H1 (cell line): ENCODE measurements at regions not wholly inside any gene's neighbourhood (a gene's known extent, or its start where the extent isn't known, plus 50 kb on each side); places are given as distances from the start of the nearest gene placed in this dataset.

Experiments
- CTCF ChIA-PET: fragments of 300-600 bp; sonication (Branson Sonifier 250); formaldehyde crosslinking; loops from one replicate; lab custom pipeline; 2021; ENCODE audit not compliant: partially characterized antibody; lab: Charles Lee
- POLR2A ChIA-PET: fragments of 300-600 bp; sonication (Branson Sonifier 250); formaldehyde crosslinking; loops from one replicate; lab custom pipeline; 2021; ENCODE audit warnings: inconsistent platforms; ENCODE audit not compliant: partially characterized antibody; lab: Charles Lee
- DNase-seq, 2 experiments: peaks; one replicate each; pipeline versions ENCODE4 v3.0.0 to v3.0.0-alpha.2; 2010 to 2022; ENCODE audit warnings: low spot score in 2 of 2, low read depth in 1 of 2, mixed read lengths in 1 of 2
- FAIRE-seq: peaks from 2 replicates; lab custom pipeline; 2011; peaks lifted over from hg19 to GRCh38; lab: Jason Lieb, UNC
- H2AFZ ChIP-seq: 2 replicates; pipeline ENCODE4 v1.8.1; 2012; ENCODE audit warnings: low read length, inconsistent platforms
- H2AK5ac ChIP-seq: 2 replicates; pipeline ENCODE4 v1.6.1; 2013; ENCODE audit warnings: low read depth, low read length
- H2BK120ac ChIP-seq: replicated peaks from 2 replicates; pipeline ENCODE3; 2013; ENCODE audit warnings: low read depth, low read length, inconsistent platforms
- H2BK12ac ChIP-seq: 2 replicates; pipeline ENCODE4 v1.6.1; 2013; ENCODE audit warnings: low read depth, low read length
- H2BK15ac ChIP-seq: 2 replicates; pipeline ENCODE4 v1.6.1; 2013; ENCODE audit warnings: low read length
- H2BK20ac ChIP-seq: 2 replicates; pipeline ENCODE4 v1.6.1; 2013; ENCODE audit warnings: low read length
- H2BK5ac ChIP-seq: 2 replicates; pipeline ENCODE4 v1.6.1; 2013; ENCODE audit warnings: low read depth, low read length
- H3K14ac ChIP-seq: 2 replicates; pipeline ENCODE4 v1.6.1; 2013; ENCODE audit warnings: inconsistent platforms; ENCODE audit not compliant: insufficient read length
- H3K18ac ChIP-seq: 2 replicates; pipeline ENCODE4 v1.6.1; 2013; ENCODE audit warnings: low read length; ENCODE audit errors: extremely low read depth
- H3K23ac ChIP-seq: 2 replicates; pipeline ENCODE4 v1.6.1; 2013; ENCODE audit warnings: inconsistent platforms; ENCODE audit not compliant: insufficient read length
- H3K23me2 ChIP-seq: 2 replicates; pipeline ENCODE4 v1.6.1; 2013; ENCODE audit warnings: low read depth, low read length
- H3K27ac ChIP-seq: 2 replicates; pipeline ENCODE4 v1.6.1; 2011; ENCODE audit warnings: low read depth, low read length, inconsistent platforms
- H3K27me3 ChIP-seq, 4 experiments: replicated peaks in 1 of 4; 1 replicate in 1 of 4; 2 replicates in 3 of 4; pipeline versions ENCODE4 v1.6.1 to v1.8.1; 2011 to 2013; ENCODE audit warnings: low read length in 3 of 4, mild to moderate bottlenecking in 3 of 4, inconsistent platforms in 2 of 4, mixed read lengths in 2 of 4, moderate library complexity in 1 of 4; ENCODE audit not compliant: control insufficient read depth in 3 of 4, insufficient read depth in 3 of 4; ENCODE audit errors: extremely low read depth in 1 of 4
- H3K36me3 ChIP-seq, 4 experiments: 2 replicates each; pipeline versions ENCODE4 v1.6.1 to v1.8.1; 2011 to 2013; ENCODE audit warnings: mild to moderate bottlenecking in 4 of 4, low read length in 3 of 4, moderate library complexity in 2 of 4, control low read depth in 1 of 4, inconsistent platforms in 1 of 4; ENCODE audit not compliant: insufficient read depth in 4 of 4, control insufficient read depth in 2 of 4
- H3K4ac ChIP-seq: replicated peaks from 2 replicates; pipeline ENCODE3; 2013; ENCODE audit warnings: low read length, low read depth, mixed read lengths, inconsistent platforms; ENCODE audit not compliant: insufficient read length
- H3K4me1 ChIP-seq, 4 experiments: replicated peaks in 1 of 4; 1 replicate in 1 of 4; 2 replicates in 3 of 4; pipeline versions ENCODE4 v1.6.1 to v1.8.1; 2011 to 2013; ENCODE audit warnings: low read length in 3 of 4, inconsistent platforms in 2 of 4, mixed read lengths in 1 of 4; ENCODE audit not compliant: insufficient read depth in 4 of 4, control insufficient read depth in 3 of 4
- H3K4me2 ChIP-seq, 2 experiments: 2 replicates each; pipeline versions ENCODE4 v1.6.1 to v1.8.1; 2011 to 2013; ENCODE audit warnings: low read depth in 2 of 2, low read length in 2 of 2, control low read depth in 1 of 2, inconsistent platforms in 1 of 2, mild to moderate bottlenecking in 1 of 2; ENCODE audit not compliant: insufficient read depth in 1 of 2
- H3K4me3 ChIP-seq, 4 experiments: fragments of 200-600, 300-600 bp in 1 of 4; sonication (generic), shearing (Covaris generic), sonication (Bioruptor Twin) in 1 of 4; 2 replicates each; pipeline versions ENCODE4 v1.5.1 to v1.8.1; 2011 to 2016; ENCODE audit warnings: low read length in 4 of 4, low read depth in 3 of 4, control low read depth in 2 of 4, inconsistent platforms in 2 of 4, mild to moderate bottlenecking in 2 of 4, mixed read lengths in 1 of 4, moderate library complexity in 1 of 4; ENCODE audit not compliant: insufficient read depth in 2 of 4; ENCODE audit errors: extremely low read depth in 1 of 4
- H3K56ac ChIP-seq: replicated peaks from 2 replicates; pipeline ENCODE3; 2013; ENCODE audit warnings: low read depth, mild to moderate bottlenecking, mixed read lengths, low read length, inconsistent platforms; ENCODE audit not compliant: insufficient read length
- H3K79me1 ChIP-seq: 2 replicates; pipeline ENCODE4 v1.6.1; 2013; ENCODE audit warnings: low read depth, low read length, control low read depth
- H3K79me2 ChIP-seq, 2 experiments: 2 replicates each; pipeline versions ENCODE4 v1.6.1 to v1.8.1; 2012 to 2013; ENCODE audit warnings: low read length in 2 of 2, mild to moderate bottlenecking in 2 of 2, inconsistent platforms in 1 of 2; ENCODE audit not compliant: insufficient read depth in 2 of 2, control insufficient read depth in 1 of 2
- H3K9ac ChIP-seq, 4 experiments: replicated peaks in 1 of 4; 1 replicate in 1 of 4; 2 replicates in 3 of 4; pipeline versions ENCODE4 v1.6.1 to v1.8.1; 2011 to 2013; ENCODE audit warnings: low read depth in 3 of 4, low read length in 3 of 4, control low read depth in 2 of 4, mild to moderate bottlenecking in 2 of 4, moderate library complexity in 2 of 4, inconsistent platforms in 1 of 4; ENCODE audit errors: extremely low read depth in 1 of 4
- H3K9me3 ChIP-seq, 2 experiments: 2 replicates each; pipeline versions ENCODE4 v1.6.1 to v1.8.1; 2012 to 2013; ENCODE audit warnings: mild to moderate bottlenecking in 2 of 2, moderate library complexity in 2 of 2, control low read depth in 1 of 2, inconsistent platforms in 1 of 2, low read depth in 1 of 2, low read length in 1 of 2, mixed read lengths in 1 of 2; ENCODE audit not compliant: insufficient read depth in 2 of 2
- H4K20me1 ChIP-seq, 2 experiments: replicated peaks in 1 of 2; 2 replicates each; pipeline versions ENCODE3 to v1.8.1; 2011 to 2013; ENCODE audit warnings: inconsistent platforms in 2 of 2, low read length in 2 of 2, mild to moderate bottlenecking in 1 of 2; ENCODE audit not compliant: insufficient read depth in 2 of 2, control insufficient read depth in 1 of 2
- H4K5ac ChIP-seq: 2 replicates; pipeline ENCODE4 v1.6.1; 2013; ENCODE audit warnings: low read length, low read depth, mixed read lengths, inconsistent platforms; ENCODE audit not compliant: insufficient read length
- H4K8ac ChIP-seq: 2 replicates; pipeline ENCODE4 v1.8.0; 2013; ENCODE audit warnings: mild to moderate bottlenecking, moderate library complexity, low read length, inconsistent platforms; ENCODE audit not compliant: insufficient read depth; ENCODE audit errors: extremely low read depth
- H4K91ac ChIP-seq: replicated peaks from 2 replicates; pipeline ENCODE3; 2013; ENCODE audit warnings: low read length, mixed read lengths, inconsistent platforms; ENCODE audit not compliant: insufficient read length
- BACH1 ChIP-seq: IDR thresholded peaks from 2 replicates; pipeline ENCODE4 v1.6.1; 2012; ENCODE audit warnings: low read length, improper control_type of control experiment
- EGR1 ChIP-seq: IDR thresholded peaks from 2 replicates; pipeline ENCODE4 v1.6.1; 2011; ENCODE audit warnings: low read depth, low read length, borderline replicate concordance
- EP300 ChIP-seq, 2 experiments: IDR thresholded peaks; 1 replicate in 1 of 2; 2 replicates in 1 of 2; pipeline ENCODE4 v1.6.1; 2011 to 2012; ENCODE audit warnings: low read depth in 2 of 2, low read length in 2 of 2, mild to moderate bottlenecking in 2 of 2, borderline replicate concordance in 1 of 2, inconsistent platforms in 1 of 2, moderate library complexity in 1 of 2
- JUND ChIP-seq: IDR thresholded peaks from 2 replicates; pipeline ENCODE4 v1.6.1; 2011; ENCODE audit warnings: mild to moderate bottlenecking, improper control_type of control experiment, low read length
- KDM5A ChIP-seq: fragments of 200-600 bp; IDR thresholded peaks from 2 replicates; pipeline ENCODE4 v1.7.1; 2012; ENCODE audit warnings: mild to moderate bottlenecking, low read length, inconsistent platforms, mixed read lengths
- NANOG ChIP-seq: IDR thresholded peaks from 2 replicates; pipeline ENCODE4 v1.6.1; 2011; ENCODE audit warnings: low read length, low read depth, mild to moderate bottlenecking, inconsistent platforms; ENCODE audit not compliant: insufficient read depth, poor library complexity, severe bottlenecking
- RAD21 ChIP-seq, 2 experiments: IDR thresholded peaks in 1 of 2; conservative IDR thresholded peaks in 1 of 2; 2 replicates each; pipeline ENCODE4 v1.6.1; 2011; ENCODE audit warnings: low read depth in 2 of 2, low read length in 2 of 2, improper control_type of control experiment in 1 of 2, inconsistent platforms in 1 of 2, mild to moderate bottlenecking in 1 of 2, moderate library complexity in 1 of 2
- RXRA ChIP-seq: IDR thresholded peaks from 2 replicates; pipeline ENCODE4 v1.6.1; 2011; ENCODE audit warnings: low read depth, mild to moderate bottlenecking, low read length, moderate library complexity; ENCODE audit not compliant: insufficient read depth
- SP1 ChIP-seq: IDR thresholded peaks from 2 replicates; pipeline ENCODE4 v1.6.1; 2011; ENCODE audit warnings: low read depth, low read length
- SP2 ChIP-seq: IDR thresholded peaks from 2 replicates; pipeline ENCODE4 v1.6.1; 2012; ENCODE audit warnings: mild to moderate bottlenecking, low read length, inconsistent platforms
- SP4 ChIP-seq: IDR thresholded peaks from 2 replicates; pipeline ENCODE4 v1.6.1; 2012; ENCODE audit warnings: low read length, inconsistent platforms
- SRF ChIP-seq: IDR thresholded peaks from 2 replicates; pipeline ENCODE4 v1.6.1; 2011; ENCODE audit warnings: mild to moderate bottlenecking, low read depth, low read length, moderate library complexity
- TAF1 ChIP-seq: IDR thresholded peaks from 2 replicates; pipeline ENCODE4 v1.6.1; 2011; ENCODE audit warnings: mild to moderate bottlenecking, low read depth, low read length
- TCF12 ChIP-seq: IDR thresholded peaks from 2 replicates; pipeline ENCODE4 v1.6.1; 2011; ENCODE audit warnings: low read depth, mild to moderate bottlenecking, low read length
- YY1 ChIP-seq: IDR thresholded peaks from 2 replicates; pipeline ENCODE4 v1.6.1; 2011; ENCODE audit warnings: low read depth, mild to moderate bottlenecking, low read length
- WGBS, 2 experiments: shearing (Covaris generic) in 1 of 2; methylation state at CpG; one replicate each; pipeline versions ENCODE4 v1.1.6 to v1.1.7; 2013 to 2015; ENCODE audit warnings: low lambda C conversion rate in 2 of 2, mixed read lengths in 2 of 2, inconsistent platforms in 1 of 2, low coverage in 1 of 2, missing lambda C conversion rate in 1 of 2; ENCODE audit not compliant: insufficient replicate concordance in 2 of 2, insufficient coverage in 1 of 2, insufficient read length in 1 of 2; ENCODE audit errors: extremely low coverage in 1 of 2, missing lambda C conversion rate in 1 of 2; 5-methylcytosine and 5-hydroxymethylcytosine counted together

GRCh38 chr2:204473224-204473623, 72.1 kb upstream of the PARD3B start:
- no peaks in the 10 kb centered on the region for H3K27me3 ChIP-seq
- H3K4me1 ChIP-seq, result no peaks in the 10 kb centered on the region
- no peak overlapping the region for H3K56ac ChIP-seq
- H3K27ac ChIP-seq, result no peak overlapping the region
- H2AK5ac ChIP-seq, result no peak overlapping the region
- DNase-seq, result no peak
- no peak overlapping the region for H3K4me3 ChIP-seq
- no peak overlapping the region for H3K4ac ChIP-seq
- H2BK12ac ChIP-seq, result no peak overlapping the region
- no peak for FAIRE-seq
- H4K8ac ChIP-seq, result no peak overlapping the region
- TF ChIP-seq EP300 (IDR thresholded peaks at IDR 0.05; ENCODE audit: borderline replicate concordance in 1 of 2, low read depth in 2 of 2, low read length in 2 of 2), result no peak
- no peak for TF ChIP-seq SP1
- TF ChIP-seq SP4, result no peak
- TF ChIP-seq TCF12, result no peak
- TF ChIP-seq TAF1, result no peak
- TF ChIP-seq SP2, result no peak
- TF ChIP-seq KDM5A, result no peak
- TF ChIP-seq JUND, result no peak
- no peak for TF ChIP-seq RXRA
- no peak for TF ChIP-seq EGR1
- TF ChIP-seq YY1, result no peak
- TF ChIP-seq SRF, result no peak
- no peak for TF ChIP-seq NANOG
- no peak for TF ChIP-seq RAD21 (IDR thresholded peaks at IDR 0.05 in 1 of 2, conservative IDR thresholded peaks at IDR 0.05 in 1 of 2; ENCODE audit: low read depth in 2 of 2, low read length in 2 of 2)
- TF ChIP-seq BACH1, result no peak
- TF ChIP-seq, all 59 proteins: peak for 0
- Histone ChIP-seq H3K14ac (no peak overlapping the region), H3K79me1 (no peaks in the 10 kb centered on the region), H2BK120ac (no peak overlapping the region), H3K9me3 (no peaks in the 10 kb centered on the region), H3K18ac (no peak overlapping the region), H3K4me2 (no peak overlapping the region), H4K20me1 (no peaks in the 10 kb centered on the region), H2BK15ac (no peak overlapping the region), H4K5ac (no peak overlapping the region), H3K36me3 (no peaks in the 10 kb centered on the region), H2BK20ac (no peak overlapping the region), H3K23me2 (no peaks in the 10 kb centered on the region), H2AFZ (no peak overlapping the region), H3K9ac (no peak overlapping the region), H4K91ac (no peak overlapping the region), H3K23ac (no peak overlapping the region), H3K79me2 (no peaks in the 10 kb centered on the region), H2BK5ac (no peak overlapping the region)
- WGBS, 2 experiments, result 94% methylated on average over 6 of the region's 6 CpGs; no CpG with 5 or more reads in 1 of the 2 experiments
- ChIA-PET CTCF (interaction anchor here (0.9 to 1.8 kb wide), 2 partner anchors 22 to 212 kb away, joined by 3 to 4 read pairs; no protein-coding TSS in a partner anchor), POLR2A (no interaction called here)
